GM18951 (cell line): ENCODE measurements at regions not wholly inside any gene's neighbourhood (a gene's known extent, or its start where the extent isn't known, plus 50 kb on each side); places are given as distances from the start of the nearest gene placed in this dataset.

ENCODE experiments used
- POLR2A ChIP-seq: IDR thresholded peaks from 4 replicates; pipeline ENCODE4 v1.6.1; 2011; ENCODE audit warnings: mild to moderate bottlenecking; ENCODE audit not compliant: insufficient read length, insufficient read depth; ENCODE audit errors: extremely low read depth
- in situ Hi-C: fragments of 300-500 bp; cut with MboI; formaldehyde crosslinking; loops from one replicate; pipeline ENCODE4 v1.12.0; 2022; ENCODE audit warnings: low sequenced_read_pairs, mixed read lengths, inconsistent platforms; ENCODE audit not compliant: unreplicated experiment

DNA sequence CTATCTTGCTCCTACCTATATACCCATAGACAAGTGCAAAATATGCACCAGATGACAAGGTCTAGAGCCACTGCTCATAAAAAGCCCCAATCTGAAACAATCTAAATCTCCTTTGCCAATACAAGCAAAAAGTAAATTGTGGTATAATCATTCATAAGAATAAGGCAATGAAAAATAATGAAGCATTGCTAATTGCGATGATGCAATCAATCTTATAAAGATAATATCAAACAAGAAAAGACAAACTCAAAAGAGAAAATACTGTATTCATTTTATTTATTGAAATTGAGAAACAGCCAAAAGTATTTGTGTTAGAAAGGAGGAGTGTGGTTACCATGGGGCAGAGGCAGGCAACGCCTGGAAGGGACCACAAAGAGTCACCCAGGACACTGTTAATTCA, 175.9 kb upstream of the GYPC start:
- TF ChIP-seq POLR2A, result no peak
- in situ Hi-C loops, result no loop called here

DNA sequence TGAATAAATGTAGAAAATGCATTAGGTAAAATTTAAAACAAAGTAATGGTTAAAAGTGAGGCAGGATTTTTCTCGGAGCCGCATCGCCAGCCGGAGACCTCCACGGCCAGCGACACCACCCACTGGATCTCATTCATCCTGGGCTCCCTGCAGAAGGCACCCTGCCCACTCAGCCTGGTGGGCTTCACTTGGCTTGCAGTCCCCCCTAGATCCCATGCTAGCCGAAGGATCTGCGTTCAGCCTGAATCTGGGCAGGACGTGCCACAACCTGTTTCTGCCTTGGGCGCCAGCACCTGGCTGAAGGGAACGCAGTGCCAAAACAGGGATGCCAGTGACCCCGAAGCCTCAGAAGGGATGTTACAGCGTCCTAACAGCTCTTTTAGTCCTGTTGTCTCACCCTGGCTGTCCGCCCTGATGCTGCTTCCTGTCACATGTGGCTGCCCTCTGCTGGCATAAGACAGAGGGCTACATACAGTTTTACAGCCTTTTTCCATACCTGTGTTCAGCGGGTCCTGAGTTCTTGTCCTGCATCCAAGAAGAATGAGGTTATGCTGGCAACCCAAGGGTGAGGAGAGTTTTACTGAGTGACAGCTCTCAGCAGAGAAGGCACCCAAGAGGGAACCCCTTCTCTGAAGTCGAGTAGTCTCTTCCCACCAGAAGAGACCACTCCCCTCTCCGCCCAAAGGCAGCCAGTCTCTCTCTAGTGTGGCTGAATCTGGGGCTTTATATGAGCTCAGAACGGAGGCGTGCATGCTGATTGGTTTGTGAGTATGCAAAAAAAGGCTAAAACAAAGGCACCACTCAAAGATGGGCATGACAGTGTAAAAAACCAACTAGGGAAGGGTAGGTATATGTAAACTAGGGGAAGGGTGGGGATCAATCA, 173.1 kb upstream of the GYPC start:
- in situ Hi-C loops, result no loop called here
- TF ChIP-seq POLR2A, result no peak

DNA sequence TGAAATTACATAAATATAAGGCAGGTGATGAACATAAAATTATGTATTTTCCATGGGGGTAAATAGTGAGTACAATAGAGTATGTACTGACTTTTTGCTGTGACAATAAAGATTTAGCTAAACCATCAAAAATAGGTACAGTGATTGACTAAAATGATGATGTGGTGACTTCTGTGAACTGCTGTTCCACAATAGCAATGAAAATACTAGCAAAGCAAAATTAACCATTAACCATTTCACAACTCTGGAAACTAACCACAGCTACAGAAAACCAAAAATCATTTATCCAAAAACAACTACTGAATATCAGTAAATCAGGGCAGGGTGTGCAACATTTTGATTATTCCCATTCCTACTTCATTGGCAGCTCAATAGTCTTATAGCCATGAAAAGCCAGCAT, 161.4 kb upstream of the GYPC start:
- in situ Hi-C loops, result no loop called here

DNA sequence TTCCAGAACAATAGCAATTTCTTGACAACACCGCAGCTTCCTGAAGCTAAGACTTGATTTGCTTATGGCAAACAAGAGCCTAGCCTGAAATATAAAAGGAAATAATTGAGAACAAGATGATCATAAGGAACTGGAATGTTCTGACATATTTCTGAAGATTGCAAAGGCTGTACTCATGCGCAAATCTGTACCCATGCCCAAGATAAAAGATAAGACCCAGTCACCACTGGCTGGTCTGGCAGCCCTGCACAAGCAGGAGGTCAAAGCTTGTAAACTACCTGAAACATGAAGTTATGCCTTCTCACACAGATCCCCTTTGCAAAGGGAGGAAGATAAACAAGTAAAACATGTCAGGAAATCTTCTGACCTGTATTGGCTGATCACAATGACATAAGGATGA, 160.8 kb upstream of the GYPC start:
- in situ Hi-C loops, result no loop called here

More for the DNA sequence above, 161.4 kb upstream of the GYPC start:
- TF ChIP-seq POLR2A, result no peak

DNA sequence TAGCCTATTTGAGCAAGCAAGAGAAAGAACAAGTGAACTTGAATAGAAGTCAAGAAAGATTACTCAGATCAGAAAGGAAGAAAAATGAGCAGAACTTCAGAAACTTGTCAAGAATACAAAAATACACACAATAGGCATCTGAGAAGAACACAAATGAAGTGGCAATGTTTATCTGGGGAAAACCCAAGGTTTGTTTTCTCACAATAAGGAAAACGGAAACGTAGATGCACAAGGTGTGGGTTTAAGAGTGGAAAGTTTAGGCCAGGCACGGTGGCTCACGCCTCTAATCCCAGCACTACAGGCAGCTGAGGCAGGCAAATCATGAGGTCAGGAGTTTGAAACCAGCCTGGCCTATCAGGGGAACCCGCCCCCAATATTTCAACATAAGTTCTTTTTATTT, 159.5 kb upstream of the GYPC start:
- TF ChIP-seq POLR2A, result no peak
- in situ Hi-C loops, result no loop called here

More for the DNA sequence above, 160.8 kb upstream of the GYPC start:
- TF ChIP-seq POLR2A, result no peak

DNA sequence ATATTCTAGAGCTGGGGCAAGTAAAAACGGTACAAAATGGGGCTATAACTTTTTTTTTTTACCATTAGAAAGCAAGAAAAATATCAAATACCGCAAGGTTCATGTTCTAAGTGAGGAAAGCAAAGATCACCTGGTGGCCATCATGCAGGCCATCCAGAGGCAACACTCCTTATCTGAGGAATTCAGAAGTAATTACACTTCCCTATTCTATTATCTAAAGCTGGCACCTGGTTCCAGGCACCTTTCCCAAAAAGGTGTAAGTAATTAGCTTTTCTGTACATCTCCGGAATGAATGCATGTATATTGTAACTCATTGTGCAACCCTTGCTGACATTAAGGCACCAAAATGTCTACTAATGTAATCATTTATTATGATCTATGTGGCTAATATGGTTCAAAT, 152.5 kb upstream of the GYPC start:
- no peak for TF ChIP-seq POLR2A
- in situ Hi-C loops, result no loop called here

DNA sequence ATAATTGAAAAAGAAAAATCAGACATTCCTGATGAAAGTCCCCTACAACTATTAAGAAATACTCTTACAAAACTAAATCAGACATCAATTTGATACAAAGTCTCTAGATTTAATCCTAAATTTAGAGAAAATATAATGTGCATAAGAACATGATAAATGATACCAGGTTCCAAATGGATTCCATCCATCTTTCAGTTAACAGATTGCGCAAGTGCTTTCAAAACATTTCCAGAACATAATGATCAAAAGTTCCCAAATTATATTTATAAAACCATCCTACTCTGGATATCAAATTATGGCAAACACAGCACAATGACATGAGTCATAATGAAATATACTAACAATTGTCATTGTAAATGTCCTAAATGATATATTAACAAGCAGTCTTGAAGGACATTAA, 151.0 kb upstream of the GYPC start:
- no peak for TF ChIP-seq POLR2A
- in situ Hi-C loops, result no loop called here

DNA sequence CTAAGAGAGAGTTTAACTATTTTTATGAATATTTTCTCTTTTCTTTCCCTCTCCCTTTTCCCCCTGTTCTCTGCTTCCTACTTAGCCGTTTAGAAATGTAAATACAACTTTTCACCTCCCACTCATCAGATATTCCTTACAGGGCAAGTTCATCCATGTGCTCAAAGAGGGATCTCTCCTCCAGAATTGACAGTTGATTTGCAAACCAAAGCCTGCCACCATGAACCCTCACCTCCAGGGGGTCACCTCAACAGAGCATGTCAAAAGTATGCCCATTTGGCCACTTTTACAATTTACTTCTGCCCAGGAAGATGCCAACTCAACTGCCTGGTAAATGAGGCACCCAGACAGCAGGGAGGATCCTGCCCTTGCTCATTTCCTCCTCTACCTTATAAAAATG, 149.2 kb upstream of the GYPC start:
- no peak for TF ChIP-seq POLR2A
- in situ Hi-C loops, result no loop called here

DNA sequence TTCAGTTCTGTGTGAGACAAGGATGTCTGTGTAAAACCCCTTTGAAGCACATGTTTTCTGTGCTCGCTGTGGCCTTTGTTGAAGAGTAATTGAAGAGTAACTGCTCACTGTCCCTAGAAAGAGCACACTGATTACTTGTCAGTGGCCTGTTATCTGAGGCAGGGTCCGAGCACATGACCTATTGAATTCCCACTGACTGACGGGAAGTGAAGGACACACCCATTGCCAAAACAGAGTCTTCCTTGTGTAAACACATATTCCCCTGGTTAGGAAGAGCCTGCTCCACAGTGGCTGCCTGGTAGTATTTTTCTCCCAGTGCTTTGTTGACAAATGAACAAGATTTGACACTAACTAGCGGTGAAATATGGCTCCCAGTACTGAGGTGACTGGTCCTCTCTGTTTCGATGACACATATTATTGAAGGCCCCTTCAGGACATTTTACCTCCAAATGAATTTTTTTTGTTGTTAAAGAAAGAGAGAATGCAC, 148.5 kb upstream of the GYPC start:
- in situ Hi-C loops, result no loop called here
- no peak for TF ChIP-seq POLR2A

DNA sequence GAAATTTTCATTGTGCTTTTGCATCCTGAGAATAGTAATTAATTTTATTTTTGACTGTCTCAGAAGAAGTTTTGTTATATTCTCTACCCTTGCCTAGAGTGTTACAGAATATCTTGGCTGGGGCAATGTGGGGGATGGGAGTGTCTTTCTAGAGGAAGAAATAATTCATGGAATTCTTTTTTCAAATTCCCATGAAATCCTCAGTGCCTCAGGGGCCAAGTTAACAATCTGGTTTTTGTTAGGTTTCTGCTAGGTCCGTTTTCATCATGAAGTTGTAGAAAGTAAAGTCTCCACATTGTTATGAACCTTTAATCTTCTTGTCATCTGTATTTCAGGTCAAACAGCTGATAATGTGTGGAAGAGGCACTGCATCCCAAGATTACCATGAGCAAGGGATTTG, 145.6 kb upstream of the GYPC start:
- no peak for TF ChIP-seq POLR2A
- in situ Hi-C loops, result no loop called here

DNA sequence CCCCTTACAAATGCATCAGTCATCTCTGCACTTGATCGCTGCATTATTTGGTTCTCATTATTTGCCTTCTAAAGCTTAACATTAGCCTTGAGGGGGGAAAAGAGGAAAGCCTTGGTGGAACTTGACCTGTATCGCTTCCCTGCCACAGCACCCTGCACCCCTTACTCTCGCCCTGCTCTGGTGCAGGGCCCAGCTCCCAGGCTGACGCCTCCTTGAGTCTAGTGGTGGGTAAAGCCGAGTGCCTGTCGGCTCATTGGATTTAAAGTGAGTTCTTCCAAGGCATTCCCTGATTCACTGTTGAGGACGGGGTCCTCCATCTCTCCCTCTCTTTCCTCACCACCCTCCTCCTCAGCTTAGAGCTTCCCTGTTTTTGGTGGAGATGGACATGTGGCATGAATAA, 145.0 kb upstream of the GYPC start:
- in situ Hi-C loops, result no loop called here
- TF ChIP-seq POLR2A, result no peak

DNA sequence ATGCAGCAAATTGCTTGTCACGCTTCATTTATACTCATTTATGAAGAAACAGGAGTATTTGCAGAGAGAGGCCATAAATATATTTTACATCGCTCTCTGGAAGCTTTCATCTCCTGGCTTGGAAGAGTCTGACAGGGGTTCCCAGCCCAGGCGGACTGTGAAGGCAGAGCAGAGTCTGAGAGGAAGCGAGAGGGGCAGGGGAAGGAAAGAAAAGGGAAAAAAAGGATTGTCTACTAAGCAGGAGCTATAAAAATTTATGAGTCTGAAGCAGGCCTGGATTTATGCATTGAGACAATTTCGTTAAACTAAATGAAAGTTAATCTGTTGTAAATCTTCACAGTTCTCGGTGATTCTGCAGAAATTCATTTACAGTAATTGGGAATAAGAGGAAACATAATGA, 143.9 kb upstream of the GYPC start:
- no peak for TF ChIP-seq POLR2A
- in situ Hi-C loops, result no loop called here

DNA sequence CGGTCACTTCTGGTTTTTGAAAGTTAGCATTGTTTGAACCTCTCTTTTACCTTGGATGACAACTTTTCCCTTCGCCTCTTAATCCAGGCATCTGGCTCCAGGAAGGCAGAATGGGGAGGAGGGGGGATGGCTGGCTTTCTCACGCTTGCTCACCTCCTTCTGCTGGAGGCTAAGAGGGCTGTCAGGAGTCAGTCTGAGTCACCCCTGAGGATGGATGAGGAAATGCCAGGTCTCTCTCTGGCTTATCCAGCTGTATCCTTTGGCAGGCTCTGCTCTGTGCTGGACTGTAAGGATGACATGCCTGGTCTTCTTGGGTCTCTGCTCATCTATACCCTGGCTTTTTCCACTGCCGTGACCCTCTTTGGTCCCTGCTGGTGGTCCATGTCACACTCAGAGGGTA, 142.9 kb upstream of the GYPC start:
- in situ Hi-C loops, result no loop called here
- TF ChIP-seq POLR2A, result no peak

DNA sequence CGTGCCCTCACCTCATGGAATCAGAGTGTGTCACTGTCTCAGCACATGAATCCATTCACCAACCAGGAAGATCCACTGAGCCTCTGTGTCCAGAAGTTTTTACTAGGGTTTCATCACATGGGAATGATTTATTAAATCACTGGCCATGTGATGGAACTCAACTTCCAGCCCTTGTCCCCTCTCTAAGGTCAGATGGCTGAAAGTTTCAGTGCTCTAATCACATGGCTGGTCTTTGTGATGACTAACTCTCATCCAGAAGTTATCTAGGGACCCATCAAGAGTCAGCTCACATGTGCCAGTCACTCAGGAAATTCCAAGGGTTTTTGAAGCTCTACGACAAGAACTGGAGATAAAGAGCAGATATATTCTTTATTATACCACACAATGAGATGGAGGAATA, 140.5 kb upstream of the GYPC start:
- TF ChIP-seq POLR2A, result no peak
- in situ Hi-C loops, result no loop called here

DNA sequence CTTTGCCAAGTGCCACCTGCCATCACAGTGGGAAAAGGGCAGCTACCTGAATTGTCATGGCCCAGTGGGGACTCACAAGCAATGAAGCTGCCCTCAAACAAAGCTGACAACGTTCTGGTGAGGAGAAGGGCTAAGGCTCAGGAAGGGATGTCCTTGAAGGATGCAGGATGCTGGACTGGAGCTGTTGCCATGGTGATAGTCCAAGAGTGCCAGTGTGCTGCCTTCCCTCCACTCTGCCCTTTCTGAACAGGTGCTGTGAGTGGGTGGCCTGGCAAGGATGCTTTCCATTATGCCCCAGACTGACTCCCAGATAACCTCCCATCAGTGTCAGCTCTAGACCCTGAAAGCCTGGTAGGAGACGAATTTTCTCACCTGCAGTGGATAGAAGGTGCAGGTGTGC, 137.8 kb upstream of the GYPC start:
- TF ChIP-seq POLR2A, result no peak
- in situ Hi-C loops, result no loop called here
